ENCODE measurements at regions not wholly inside any gene's neighbourhood (a gene's known extent, or its start where the extent isn't known, plus 50 kb on each side); places are given as distances from the start of the nearest gene placed in this dataset.
"Not testable (repeated sequence)": the region's sequence is repeated elsewhere in the genome, so short reads cannot be mapped to it uniquely, and the experiment has no call there.

DNA sequence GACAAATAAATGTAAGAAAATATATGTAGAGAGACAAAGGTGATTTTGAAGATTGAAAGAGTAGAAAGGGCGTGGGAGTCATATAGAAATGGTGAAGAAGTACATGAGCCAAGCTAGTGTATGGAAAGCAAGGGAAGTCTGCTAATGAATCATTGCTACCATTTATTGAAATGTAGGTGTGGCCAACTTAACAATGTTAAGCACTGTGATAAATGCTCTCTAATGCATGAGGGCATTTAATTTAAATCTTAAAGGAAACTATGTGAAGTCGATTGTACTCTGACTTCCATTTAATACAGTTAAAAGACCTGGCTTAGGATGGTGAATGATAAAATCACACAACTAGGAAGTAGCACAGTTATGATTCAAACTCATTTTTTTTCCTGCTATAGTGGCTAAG, 219.9 kb downstream of the CASP12 start:
- no peaks in the 10 kb centered on the region for H3K27me3 Mint-ChIP-seq (ENCODE audit: low read depth, unreplicated experiment)
- Histone ChIP-seq H3K79me2 (ENCODE audit: insufficient read depth, low read length) (no peaks in the 10 kb centered on the region), H3K4me2 (ENCODE audit: low read length) (no peak overlapping the region), H3K4me1 (ENCODE audit: insufficient read depth, low read length) (no peaks in the 10 kb centered on the region), H3K9me3 (ENCODE audit: insufficient read depth, low read depth, low read length) (no peaks in the 10 kb centered on the region), H2AFZ (ENCODE audit: low read depth, low read length) (no peak overlapping the region), H3K27ac (ENCODE audit: low read depth, low read length) (no peak overlapping the region), H3K36me3 (ENCODE audit: insufficient read depth, low read length) (no peaks in the 10 kb centered on the region), H3K27me3 (ENCODE audit: insufficient read depth, low read length) (no peaks in the 10 kb centered on the region), H3K9ac (ENCODE audit: low read length) (no peak overlapping the region), H3K4me3 (ENCODE audit: insufficient read depth, low read depth, low read length) (no peak overlapping the region), H4K20me1 (ENCODE audit: insufficient read depth, low read length) (no peaks in the 10 kb centered on the region)
- H3K4me3 Mint-ChIP-seq (ENCODE audit: unreplicated experiment) = no peak overlapping the region
- FAIRE-seq (no peak), DNase-seq (ENCODE audit: low read depth) (no peak)
- no peaks in the 10 kb centered on the region for H3K36me3 Mint-ChIP-seq (ENCODE audit: low read depth, unreplicated experiment)
- no peaks in the 10 kb centered on the region for H3K9me3 Mint-ChIP-seq (ENCODE audit: unreplicated experiment)
- H3K27ac Mint-ChIP-seq (ENCODE audit: unreplicated experiment) = no peak overlapping the region
- TF ChIP-seq CTCF (IDR thresholded peaks at IDR 0.05; ENCODE audit: insufficient read depth, low read depth, low read length) (no peak), EZH2 (IDR thresholded peaks at IDR 0.05; ENCODE audit: insufficient read depth, low read length) (no peak)
- no peaks in the 10 kb centered on the region for H3K4me1 Mint-ChIP-seq (ENCODE audit: low read depth, unreplicated experiment)

- H3K9me3 Mint-ChIP-seq (ENCODE audit: unreplicated experiment); DNase-seq (ENCODE audit: low read depth); H3K9me3 ChIP-seq (ENCODE audit: insufficient read depth, low read depth, low read length); H3K36me3 Mint-ChIP-seq (ENCODE audit: low read depth, unreplicated experiment); H3K4me3 Mint-ChIP-seq (ENCODE audit: unreplicated experiment); H3K27ac ChIP-seq (ENCODE audit: low read depth, low read length); H3K36me3 ChIP-seq (ENCODE audit: insufficient read depth, low read length); H3K27ac Mint-ChIP-seq (ENCODE audit: unreplicated experiment); H3K27me3 ChIP-seq (ENCODE audit: insufficient read depth, low read length); H3K27me3 Mint-ChIP-seq (ENCODE audit: low read depth, unreplicated experiment); H3K4me3 ChIP-seq (ENCODE audit: insufficient read depth, low read depth, low read length); H2AFZ ChIP-seq (ENCODE audit: low read depth, low read length); H3K4me1 ChIP-seq (ENCODE audit: insufficient read depth, low read length); H3K79me2 ChIP-seq (ENCODE audit: insufficient read depth, low read length); H3K4me2 ChIP-seq (ENCODE audit: low read length); H3K9ac ChIP-seq (ENCODE audit: low read length); H3K4me1 Mint-ChIP-seq (ENCODE audit: low read depth, unreplicated experiment); FAIRE-seq; H4K20me1 ChIP-seq (ENCODE audit: insufficient read depth, low read length): not testable (repeated sequence)
Observed at GRCh38 chr11:104677069-104677468, 221.2 kb downstream of the CASP12 start.

- no peak overlapping the region for H3K27ac Mint-ChIP-seq (ENCODE audit: unreplicated experiment)
- no peaks in the 10 kb centered on the region for H3K36me3 Mint-ChIP-seq (ENCODE audit: low read depth, unreplicated experiment)
- no peak for DNase-seq (ENCODE audit: low read depth)
Observed at GRCh38 chr11:104672897-104673296, 225.4 kb downstream of the CASP12 start.

More at GRCh38 chr11:104672897-104673296, 225.4 kb downstream of the CASP12 start:
- Histone ChIP-seq H3K79me2 (ENCODE audit: insufficient read depth, low read length) (no peaks in the 10 kb centered on the region), H2AFZ (ENCODE audit: low read depth, low read length) (no peak overlapping the region), H3K4me3 (ENCODE audit: insufficient read depth, low read depth, low read length) (no peak overlapping the region), H3K4me1 (ENCODE audit: insufficient read depth, low read length) (peaks cover 10% of the 10 kb centered on the region), H3K27ac (ENCODE audit: low read depth, low read length) (no peak overlapping the region), H3K4me2 (ENCODE audit: low read length) (no peak overlapping the region), H3K9me3 (ENCODE audit: insufficient read depth, low read depth, low read length) (no peaks in the 10 kb centered on the region), H3K36me3 (ENCODE audit: insufficient read depth, low read length) (no peaks in the 10 kb centered on the region), H3K9ac (ENCODE audit: low read length) (no peak overlapping the region), H4K20me1 (ENCODE audit: insufficient read depth, low read length) (no peaks in the 10 kb centered on the region), H3K27me3 (ENCODE audit: insufficient read depth, low read length) (no peaks in the 10 kb centered on the region)
- Mint-ChIP-seq H3K9me3 (ENCODE audit: unreplicated experiment) (no peaks in the 10 kb centered on the region), H3K27me3 (ENCODE audit: low read depth, unreplicated experiment) (no peaks in the 10 kb centered on the region), H3K4me1 (ENCODE audit: low read depth, unreplicated experiment) (peaks cover 22% of the 10 kb centered on the region), H3K4me3 (ENCODE audit: unreplicated experiment) (no peak overlapping the region)
- FAIRE-seq = no peak
- TF ChIP-seq EZH2 (IDR thresholded peaks at IDR 0.05; ENCODE audit: insufficient read depth, low read length) (no peak), CTCF (IDR thresholded peaks at IDR 0.05; ENCODE audit: insufficient read depth, low read depth, low read length) (no peak)
